WTC11 (cell line): ENCODE measurements at regions not wholly inside any gene's neighbourhood (a gene's known extent, or its start where the extent isn't known, plus 50 kb on each side); places are given as distances from the start of the nearest gene placed in this dataset.

ENCODE experiments used
- ELF4 ChIP-seq: sonication (generic); formaldehyde crosslinking; IDR thresholded peaks from 2 replicates; pipeline ENCODE4 v1.8.1; 2022; ENCODE audit warnings: low read depth, mild to moderate bottlenecking, moderate library complexity, missing genetic modification reagents
- FOXK1 ChIP-seq: sonication (generic); formaldehyde crosslinking; IDR thresholded peaks from 2 replicates; pipeline ENCODE4 v1.8.0; 2022; ENCODE audit warnings: mild to moderate bottlenecking, moderate library complexity, missing genetic modification reagents
- NR3C1 ChIP-seq: sonication (generic); formaldehyde crosslinking; conservative IDR thresholded peaks from 2 replicates; pipeline ENCODE4 v1.8.1; 2023; ENCODE audit warnings: low read depth, mild to moderate bottlenecking, missing genetic modification reagents
- OVOL2 ChIP-seq: fragments of 250-450 bp; sonication (Bioruptor Pico); IDR thresholded peaks from 2 replicates; pipeline ENCODE4 v1.9.0; 2021; ENCODE audit warnings: mild to moderate bottlenecking, borderline replicate concordance
- SMAD3 ChIP-seq: sonication (generic); formaldehyde crosslinking; IDR thresholded peaks from 2 replicates; pipeline ENCODE4 v1.8.0; 2022; ENCODE audit warnings: missing genetic modification reagents, mild to moderate bottlenecking, borderline replicate concordance
- USF2 ChIP-seq: sonication (generic); formaldehyde crosslinking; IDR thresholded peaks from 2 replicates; pipeline ENCODE4 v1.8.1; 2023; ENCODE audit warnings: mild to moderate bottlenecking, missing genetic modification reagents, moderate library complexity
- ZNF121 ChIP-seq: sonication (generic); formaldehyde crosslinking; IDR thresholded peaks from 2 replicates; pipeline ENCODE4 v1.8.0; 2023; ENCODE audit warnings: missing genetic modification reagents
- ZNF232 ChIP-seq: sonication (generic); formaldehyde crosslinking; IDR thresholded peaks from 2 replicates; pipeline ENCODE4 v1.8.0; 2022; ENCODE audit warnings: mild to moderate bottlenecking, missing genetic modification reagents
- TF ChIP-seq, protein P1 (sequence below): fragments of 200-600 bp; IDR thresholded peaks from 2 replicates; pipeline ENCODE4 v1.8.0; 2022; ENCODE audit warnings: antibody characterized with exemption
- TF ChIP-seq, protein P2 (sequence below): sonication (generic); formaldehyde crosslinking; IDR thresholded peaks from 2 replicates; pipeline ENCODE4 v1.8.1; 2022; ENCODE audit warnings: mild to moderate bottlenecking, missing genetic modification reagents, moderate library complexity, borderline replicate concordance

DNA sequence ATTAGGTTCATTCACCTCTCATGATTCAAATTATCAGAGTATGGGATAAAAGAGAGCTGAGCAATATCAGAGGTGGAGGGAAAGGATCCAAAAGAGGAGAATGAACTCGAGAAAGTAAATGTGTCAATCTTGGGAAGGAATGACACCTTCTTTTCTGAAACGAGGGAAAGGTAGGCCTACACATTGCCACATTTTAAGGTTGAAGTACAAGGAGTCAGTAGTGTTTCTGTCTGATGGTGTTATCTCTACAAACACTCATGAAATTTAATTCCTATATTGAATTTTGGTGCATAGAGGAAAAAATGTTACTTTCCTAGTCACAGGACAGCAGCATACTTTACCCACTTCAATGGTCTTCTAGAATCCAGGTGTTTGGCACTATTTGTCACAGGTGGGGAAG lies 90.2 kb downstream of the DNAJB9 start:
- TF ChIP-seq, protein P1, sequence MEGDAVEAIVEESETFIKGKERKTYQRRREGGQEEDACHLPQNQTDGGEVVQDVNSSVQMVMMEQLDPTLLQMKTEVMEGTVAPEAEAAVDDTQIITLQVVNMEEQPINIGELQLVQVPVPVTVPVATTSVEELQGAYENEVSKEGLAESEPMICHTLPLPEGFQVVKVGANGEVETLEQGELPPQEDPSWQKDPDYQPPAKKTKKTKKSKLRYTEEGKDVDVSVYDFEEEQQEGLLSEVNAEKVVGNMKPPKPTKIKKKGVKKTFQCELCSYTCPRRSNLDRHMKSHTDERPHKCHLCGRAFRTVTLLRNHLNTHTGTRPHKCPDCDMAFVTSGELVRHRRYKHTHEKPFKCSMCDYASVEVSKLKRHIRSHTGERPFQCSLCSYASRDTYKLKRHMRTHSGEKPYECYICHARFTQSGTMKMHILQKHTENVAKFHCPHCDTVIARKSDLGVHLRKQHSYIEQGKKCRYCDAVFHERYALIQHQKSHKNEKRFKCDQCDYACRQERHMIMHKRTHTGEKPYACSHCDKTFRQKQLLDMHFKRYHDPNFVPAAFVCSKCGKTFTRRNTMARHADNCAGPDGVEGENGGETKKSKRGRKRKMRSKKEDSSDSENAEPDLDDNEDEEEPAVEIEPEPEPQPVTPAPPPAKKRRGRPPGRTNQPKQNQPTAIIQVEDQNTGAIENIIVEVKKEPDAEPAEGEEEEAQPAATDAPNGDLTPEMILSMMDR: no peak
- TF ChIP-seq ZNF121 (CRISPR knock-in tag): no peak
- TF ChIP-seq NR3C1: no peak
- TF ChIP-seq SMAD3 (CRISPR knock-in tag): no peak
- TF ChIP-seq, protein P2, sequence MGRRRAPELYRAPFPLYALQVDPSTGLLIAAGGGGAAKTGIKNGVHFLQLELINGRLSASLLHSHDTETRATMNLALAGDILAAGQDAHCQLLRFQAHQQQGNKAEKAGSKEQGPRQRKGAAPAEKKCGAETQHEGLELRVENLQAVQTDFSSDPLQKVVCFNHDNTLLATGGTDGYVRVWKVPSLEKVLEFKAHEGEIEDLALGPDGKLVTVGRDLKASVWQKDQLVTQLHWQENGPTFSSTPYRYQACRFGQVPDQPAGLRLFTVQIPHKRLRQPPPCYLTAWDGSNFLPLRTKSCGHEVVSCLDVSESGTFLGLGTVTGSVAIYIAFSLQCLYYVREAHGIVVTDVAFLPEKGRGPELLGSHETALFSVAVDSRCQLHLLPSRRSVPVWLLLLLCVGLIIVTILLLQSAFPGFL (CRISPR knock-in tag): no peak
- no peak for TF ChIP-seq USF2
- TF ChIP-seq ZNF232 (CRISPR knock-in tag): no peak
- TF ChIP-seq ELF4 (CRISPR knock-in tag): no peak
- no peak for TF ChIP-seq OVOL2
- TF ChIP-seq FOXK1 (CRISPR knock-in tag): no peak
